ENCODE measurements at regions not wholly inside any gene's neighbourhood (a gene's known extent, or its start where the extent isn't known, plus 50 kb on each side); places are given as distances from the start of the nearest gene placed in this dataset.

DNA sequence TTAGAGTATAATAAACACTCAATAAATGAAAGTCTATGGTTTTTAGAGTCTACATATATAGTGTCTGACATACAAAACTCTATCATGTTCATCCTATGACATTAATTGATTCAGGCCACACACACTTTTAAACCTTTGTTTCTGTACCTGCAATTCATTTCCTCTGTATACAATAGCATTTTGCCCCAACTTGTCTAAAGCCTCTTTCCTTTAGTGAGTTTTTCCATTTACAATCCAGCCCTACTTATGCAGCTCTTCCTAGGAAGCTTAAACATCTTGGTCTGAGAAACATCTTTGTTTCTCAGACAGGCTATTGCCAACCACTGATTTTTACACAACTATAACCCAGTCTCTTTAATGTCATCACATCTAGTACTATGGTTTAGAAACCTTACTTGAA, 214.7 kb upstream of the SLC16A7 start:
- no peaks in the 10 kb centered on the region for H3K9me3 ChIP-seq (ENCODE audit: insufficient read depth, low read depth, low read length)
- no peak overlapping the region for H3K4me3 ChIP-seq (ENCODE audit: low read length, poor library complexity, severe bottlenecking)
- H3K36me3 ChIP-seq (ENCODE audit: insufficient read depth, low read length), result no peaks in the 10 kb centered on the region
- no peaks in the 10 kb centered on the region for H3F3A ChIP-seq (ENCODE audit: low read depth)
- no peaks in the 10 kb centered on the region for H3K9me2 ChIP-seq (replicated peaks; ENCODE audit: low read depth, low read length)
- TF ChIP-seq EZH2phosphoT487 (IDR thresholded peaks at IDR 0.05; ENCODE audit: borderline replicate concordance), result no peak
- TF ChIP-seq, protein P1, sequence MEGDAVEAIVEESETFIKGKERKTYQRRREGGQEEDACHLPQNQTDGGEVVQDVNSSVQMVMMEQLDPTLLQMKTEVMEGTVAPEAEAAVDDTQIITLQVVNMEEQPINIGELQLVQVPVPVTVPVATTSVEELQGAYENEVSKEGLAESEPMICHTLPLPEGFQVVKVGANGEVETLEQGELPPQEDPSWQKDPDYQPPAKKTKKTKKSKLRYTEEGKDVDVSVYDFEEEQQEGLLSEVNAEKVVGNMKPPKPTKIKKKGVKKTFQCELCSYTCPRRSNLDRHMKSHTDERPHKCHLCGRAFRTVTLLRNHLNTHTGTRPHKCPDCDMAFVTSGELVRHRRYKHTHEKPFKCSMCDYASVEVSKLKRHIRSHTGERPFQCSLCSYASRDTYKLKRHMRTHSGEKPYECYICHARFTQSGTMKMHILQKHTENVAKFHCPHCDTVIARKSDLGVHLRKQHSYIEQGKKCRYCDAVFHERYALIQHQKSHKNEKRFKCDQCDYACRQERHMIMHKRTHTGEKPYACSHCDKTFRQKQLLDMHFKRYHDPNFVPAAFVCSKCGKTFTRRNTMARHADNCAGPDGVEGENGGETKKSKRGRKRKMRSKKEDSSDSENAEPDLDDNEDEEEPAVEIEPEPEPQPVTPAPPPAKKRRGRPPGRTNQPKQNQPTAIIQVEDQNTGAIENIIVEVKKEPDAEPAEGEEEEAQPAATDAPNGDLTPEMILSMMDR (conservative IDR thresholded peaks at IDR 0.05; ENCODE audit: low read length), result no peak
- H3K4me1 ChIP-seq (ENCODE audit: insufficient read depth, low read length, poor library complexity, severe bottlenecking), result no peaks in the 10 kb centered on the region
- no peak overlapping the region for H3K4me2 ChIP-seq (ENCODE audit: low read depth, low read length, poor library complexity, severe bottlenecking)
- 0 out of 2 replicates have a peak overlapping the region, but pooled peaks have one; percentile 5 for H2AFZ ChIP-seq (ENCODE audit: low read length)
- no peaks in the 10 kb centered on the region for H3K79me2 ChIP-seq (ENCODE audit: insufficient read depth, low read length)
- no peaks in the 10 kb centered on the region for H3K27me3 ChIP-seq (ENCODE audit: insufficient read depth, low read length, poor library complexity, severe bottlenecking)
- H3K9ac ChIP-seq (ENCODE audit: low read depth, low read length, poor library complexity, severe bottlenecking), result no peak overlapping the region
- H4K20me1 ChIP-seq (ENCODE audit: insufficient read depth, low read length, poor library complexity, severe bottlenecking), result no peaks in the 10 kb centered on the region

DNA sequence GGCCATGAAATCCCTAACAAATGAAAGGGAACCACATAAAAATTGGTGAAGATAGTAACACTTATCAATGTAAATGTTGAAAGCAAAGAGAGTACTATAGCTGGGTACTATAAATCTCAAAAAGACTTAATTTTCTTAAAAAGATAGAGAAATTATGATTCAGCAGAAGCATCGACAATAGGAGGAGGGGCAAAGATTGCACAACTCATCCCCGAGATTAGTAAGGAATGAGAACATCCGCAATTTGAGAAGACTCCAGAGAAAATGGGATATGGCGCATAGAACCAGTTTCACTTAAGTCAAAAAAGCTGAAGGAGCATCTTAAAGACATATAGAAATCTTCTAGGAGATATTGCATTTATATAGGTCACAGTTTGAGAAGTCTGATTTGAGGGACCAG, 220.2 kb upstream of the SLC16A7 start:
- Histone ChIP-seq H3K4me3 (ENCODE audit: low read length, poor library complexity, severe bottlenecking) (no peak overlapping the region), H3K36me3 (ENCODE audit: insufficient read depth, low read length) (no peaks in the 10 kb centered on the region), H3K9me3 (ENCODE audit: insufficient read depth, low read depth, low read length) (no peaks in the 10 kb centered on the region), H2AFZ (ENCODE audit: low read length) (no peak overlapping the region), H4K20me1 (ENCODE audit: insufficient read depth, low read length, poor library complexity, severe bottlenecking) (no peaks in the 10 kb centered on the region), H3K9ac (ENCODE audit: low read depth, low read length, poor library complexity, severe bottlenecking) (no peak overlapping the region), H3K27me3 (ENCODE audit: insufficient read depth, low read length, poor library complexity, severe bottlenecking) (no peaks in the 10 kb centered on the region), H3K9me2 (replicated peaks; ENCODE audit: low read depth, low read length) (no peaks in the 10 kb centered on the region), H3F3A (ENCODE audit: low read depth) (no peaks in the 10 kb centered on the region), H3K4me2 (ENCODE audit: low read depth, low read length, poor library complexity, severe bottlenecking) (no peak overlapping the region), H3K79me2 (ENCODE audit: insufficient read depth, low read length) (no peaks in the 10 kb centered on the region), H3K4me1 (ENCODE audit: insufficient read depth, low read length, poor library complexity, severe bottlenecking) (no peaks in the 10 kb centered on the region)
- TF ChIP-seq EZH2phosphoT487 (IDR thresholded peaks at IDR 0.05; ENCODE audit: borderline replicate concordance), result no peak

DNA sequence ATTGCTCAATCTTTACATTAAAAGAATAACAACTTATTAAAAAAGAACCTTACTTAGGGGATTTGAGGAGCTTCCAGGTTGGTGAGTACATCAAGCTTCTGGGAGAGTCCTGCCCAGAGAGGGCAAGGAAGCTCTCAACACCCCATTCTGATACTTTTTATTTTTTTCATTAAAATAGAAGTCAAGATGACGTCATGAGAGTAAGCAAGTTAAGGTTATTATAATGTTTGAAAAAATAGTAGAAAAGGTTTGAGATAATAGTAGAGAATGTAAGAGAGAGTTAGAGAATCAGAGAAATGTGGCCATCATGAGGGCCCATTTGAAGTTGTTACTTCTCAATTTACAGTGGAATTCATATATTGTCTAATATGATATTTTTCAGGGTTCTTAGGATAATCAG, 221.0 kb upstream of the SLC16A7 start:
- Histone ChIP-seq H3K79me2 (ENCODE audit: insufficient read depth, low read length) (no peaks in the 10 kb centered on the region), H3K36me3 (ENCODE audit: insufficient read depth, low read length) (no peaks in the 10 kb centered on the region), H3F3A (ENCODE audit: low read depth) (no peaks in the 10 kb centered on the region), H2AFZ (ENCODE audit: low read length) (no peak overlapping the region), H3K4me1 (ENCODE audit: insufficient read depth, low read length, poor library complexity, severe bottlenecking) (no peaks in the 10 kb centered on the region), H3K4me3 (ENCODE audit: low read length, poor library complexity, severe bottlenecking) (no peak overlapping the region), H3K9me3 (ENCODE audit: insufficient read depth, low read depth, low read length) (no peaks in the 10 kb centered on the region), H3K4me2 (ENCODE audit: low read depth, low read length, poor library complexity, severe bottlenecking) (no peak overlapping the region), H3K9me2 (replicated peaks; ENCODE audit: low read depth, low read length) (no peaks in the 10 kb centered on the region), H4K20me1 (ENCODE audit: insufficient read depth, low read length, poor library complexity, severe bottlenecking) (no peaks in the 10 kb centered on the region), H3K27me3 (ENCODE audit: insufficient read depth, low read length, poor library complexity, severe bottlenecking) (no peaks in the 10 kb centered on the region), H3K9ac (ENCODE audit: low read depth, low read length, poor library complexity, severe bottlenecking) (no peak overlapping the region)
- TF ChIP-seq, protein P1 (conservative IDR thresholded peaks at IDR 0.05; ENCODE audit: low read length), result no peak
- TF ChIP-seq EZH2phosphoT487 (IDR thresholded peaks at IDR 0.05; ENCODE audit: borderline replicate concordance), result no peak

DNA sequence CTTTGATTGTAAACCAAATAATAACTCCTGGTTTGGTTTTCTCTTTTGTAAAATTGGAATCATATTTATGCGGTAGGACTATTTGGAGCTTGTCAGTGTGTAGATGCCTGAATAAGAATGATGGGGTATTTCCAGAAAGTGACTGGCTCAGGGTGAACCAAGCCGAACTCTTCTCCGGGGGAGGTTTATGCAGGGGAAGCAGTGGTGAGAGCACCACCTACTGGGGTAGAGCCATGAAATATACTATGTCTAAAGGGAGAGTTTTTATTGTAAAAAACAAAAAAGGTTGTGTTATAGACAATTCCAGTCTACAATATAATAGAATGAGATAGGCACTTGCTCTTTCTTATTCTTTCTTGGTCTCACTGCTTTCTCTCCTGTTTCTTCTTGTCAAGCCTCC, 222.9 kb upstream of the SLC16A7 start:
- Histone ChIP-seq H3K79me2 (ENCODE audit: insufficient read depth, low read length) (no peaks in the 10 kb centered on the region), H3K9me2 (replicated peaks; ENCODE audit: low read depth, low read length) (no peaks in the 10 kb centered on the region), H3K9me3 (ENCODE audit: insufficient read depth, low read depth, low read length) (no peaks in the 10 kb centered on the region), H3K4me1 (ENCODE audit: insufficient read depth, low read length, poor library complexity, severe bottlenecking) (no peaks in the 10 kb centered on the region), H4K20me1 (ENCODE audit: insufficient read depth, low read length, poor library complexity, severe bottlenecking) (no peaks in the 10 kb centered on the region), H3K27me3 (ENCODE audit: insufficient read depth, low read length, poor library complexity, severe bottlenecking) (no peaks in the 10 kb centered on the region), H2AFZ (ENCODE audit: low read length) (no peak overlapping the region), H3K36me3 (ENCODE audit: insufficient read depth, low read length) (no peaks in the 10 kb centered on the region), H3K4me3 (ENCODE audit: low read length, poor library complexity, severe bottlenecking) (no peak overlapping the region), H3F3A (ENCODE audit: low read depth) (no peaks in the 10 kb centered on the region), H3K4me2 (ENCODE audit: low read depth, low read length, poor library complexity, severe bottlenecking) (no peak overlapping the region), H3K9ac (ENCODE audit: low read depth, low read length, poor library complexity, severe bottlenecking) (no peak overlapping the region)
- TF ChIP-seq, protein P1 (conservative IDR thresholded peaks at IDR 0.05; ENCODE audit: low read length), result peak; percentile 59
- TF ChIP-seq EZH2phosphoT487 (IDR thresholded peaks at IDR 0.05; ENCODE audit: borderline replicate concordance), result no peak
